GM23338 (cell line): ENCODE measurements at regions not wholly inside any gene's neighbourhood (a gene's known extent, or its start where the extent isn't known, plus 50 kb on each side); places are given as distances from the start of the nearest gene placed in this dataset.

Experiments used
- ATAC-seq: fragments of 200-7000 bp; cut with Tn5 transposase; 3 replicates; pipeline ENCODE4 v1.9.1; 2020
- DNase-seq: peaks from one replicate; pipeline ENCODE4 v3.0.0-alpha.2; 2015; ENCODE audit warnings: low spot score
- H2AFZ ChIP-seq: fragments of 200-600 bp; sonication (generic); 2 replicates; pipeline ENCODE4 v1.8.0; 2016; ENCODE audit warnings: antibody characterized with exemption, mild to moderate bottlenecking, moderate library complexity
- H3F3A ChIP-seq: fragments of 200-600 bp; sonication (generic); replicated peaks from 2 replicates; pipeline ENCODE4 v1.8.0; 2017; ENCODE audit warnings: antibody characterized with exemption, mixed run types, low read depth
- H3K27ac ChIP-seq: fragments of 200-600 bp; sonication (generic); 2 replicates; pipeline ENCODE4 v1.6.1; 2016; ENCODE audit warnings: low read depth
- H3K27me3 ChIP-seq: fragments of 200-600 bp; sonication (generic); 2 replicates; pipeline ENCODE4 v1.8.0; 2016; ENCODE audit warnings: mild to moderate bottlenecking, mixed run types, moderate library complexity; ENCODE audit not compliant: insufficient read depth
- H3K36me3 ChIP-seq: fragments of 200-600 bp; sonication (generic); 2 replicates; pipeline ENCODE4 v1.8.0; 2016; ENCODE audit warnings: mild to moderate bottlenecking; ENCODE audit not compliant: insufficient read depth
- H3K4me1 ChIP-seq: fragments of 200-600 bp; sonication (generic); 2 replicates; pipeline ENCODE4 v1.8.0; 2016; ENCODE audit warnings: mild to moderate bottlenecking, moderate library complexity; ENCODE audit not compliant: insufficient read depth
- H3K4me2 ChIP-seq: fragments of 200-600 bp; sonication (generic); 2 replicates; pipeline ENCODE4 v1.7.1; 2017; ENCODE audit warnings: mixed run types
- H3K4me3 ChIP-seq: fragments of 200-600 bp; sonication (generic); 2 replicates; pipeline ENCODE4 v1.6.1; 2016; ENCODE audit warnings: mixed run types
- H3K79me2 ChIP-seq: fragments of 200-600 bp; sonication (generic); replicated peaks from 2 replicates; pipeline ENCODE4 v1.8.0; 2017; ENCODE audit warnings: mild to moderate bottlenecking; ENCODE audit not compliant: insufficient read depth
- H3K9me2 ChIP-seq: fragments of 200-600 bp; sonication (generic); 2 replicates; pipeline ENCODE4 v1.8.0; 2017; ENCODE audit not compliant: insufficient read depth
- H4K20me1 ChIP-seq: fragments of 200-600 bp; sonication (generic); replicated peaks from 2 replicates; pipeline ENCODE4 v1.8.0; 2017; ENCODE audit warnings: mild to moderate bottlenecking; ENCODE audit not compliant: insufficient read depth
- H3K27ac Mint-ChIP-seq: 2 replicates; pipeline ENCODE4 v1.8.0; 2020; ENCODE audit warnings: inconsistent platforms, mild to moderate bottlenecking, moderate library complexity, mixed read lengths
- H3K27me3 Mint-ChIP-seq: 3 replicates; pipeline ENCODE4 v1.8.0; 2022; ENCODE audit warnings: low read depth, mild to moderate bottlenecking, moderate library complexity, mixed read lengths, inconsistent platforms; ENCODE audit not compliant: insufficient read depth, poor library complexity
- H3K36me3 Mint-ChIP-seq: 3 replicates; pipeline ENCODE4 v1.8.0; 2021; ENCODE audit warnings: low read depth, mild to moderate bottlenecking, inconsistent platforms, moderate library complexity, mixed read lengths
- H3K4me1 Mint-ChIP-seq: 3 replicates; pipeline ENCODE4 v1.8.0; 2020; ENCODE audit warnings: mild to moderate bottlenecking, inconsistent platforms, mixed read lengths
- H3K4me3 Mint-ChIP-seq: 3 replicates; pipeline ENCODE4 v1.8.0; 2021; ENCODE audit warnings: moderate library complexity, mild to moderate bottlenecking, inconsistent platforms, mixed read lengths
- H3K9me3 Mint-ChIP-seq: 3 replicates; pipeline ENCODE4 v1.8.0; 2020; ENCODE audit warnings: moderate library complexity, mild to moderate bottlenecking, inconsistent platforms, mixed read lengths
- CREB1 ChIP-seq: fragments of 250-450 bp; sonication (Bioruptor Pico); IDR thresholded peaks from 2 replicates; pipeline ENCODE4 v1.5.0; 2020; ENCODE audit warnings: low read depth, mild to moderate bottlenecking, moderate library complexity
- CTCF ChIP-seq, 2 experiments: fragments of 200-600 bp in 1 of 2; sonication (generic) in 1 of 2; conservative IDR thresholded peaks; 2 replicates each; pipeline versions ENCODE4 v1.5.1 to v1.6.1; 2016 to 2017; ENCODE audit warnings: antibody characterized with exemption in 2 of 2, low read depth in 2 of 2, mild to moderate bottlenecking in 2 of 2, moderate library complexity in 1 of 2
- ETS1 ChIP-seq: IDR thresholded peaks from 2 replicates; pipeline ENCODE4 v1.6.1; 2016; ENCODE audit warnings: antibody characterized with exemption
- EZH2 ChIP-seq: fragments of 200-600 bp; sonication (generic); IDR thresholded peaks from one replicate; pipeline ENCODE4 v1.8.0; 2017; ENCODE audit warnings: antibody characterized with exemption, mild to moderate bottlenecking, low read depth; ENCODE audit not compliant: unreplicated experiment
- EZH2phosphoT487 ChIP-seq: fragments of 200-600 bp; sonication (generic); IDR thresholded peaks from one replicate; pipeline ENCODE4 v1.8.1; 2018; ENCODE audit warnings: antibody characterized with exemption; ENCODE audit not compliant: unreplicated experiment
- JUNB ChIP-seq: IDR thresholded peaks from one replicate; pipeline ENCODE4 v1.6.1; 2016; ENCODE audit warnings: antibody characterized with exemption; ENCODE audit not compliant: unreplicated experiment
- NANOG ChIP-seq: IDR thresholded peaks from 2 replicates; pipeline ENCODE4 v1.6.1; 2016; ENCODE audit warnings: antibody characterized with exemption, borderline replicate concordance
- POLR2AphosphoS5 ChIP-seq: IDR thresholded peaks from 2 replicates; pipeline ENCODE4 v1.6.1; 2016; ENCODE audit warnings: antibody characterized with exemption, low read depth
- REST ChIP-seq: IDR thresholded peaks from one replicate; pipeline ENCODE4 v1.6.1; 2018; ENCODE audit warnings: antibody characterized with exemption; ENCODE audit not compliant: unreplicated experiment
- STAT1 ChIP-seq: IDR thresholded peaks from one replicate; pipeline ENCODE4 v1.6.1; 2016; ENCODE audit warnings: antibody characterized with exemption; ENCODE audit not compliant: unreplicated experiment
- ZNF114 ChIP-seq: fragments of 250-450 bp; sonication (Bioruptor Pico); IDR thresholded peaks from 2 replicates; pipeline ENCODE4 v1.5.0; 2020; ENCODE audit warnings: mild to moderate bottlenecking, moderate library complexity
- ZNF331 ChIP-seq: fragments of 250-450 bp; sonication (Bioruptor Pico); IDR thresholded peaks from 2 replicates; pipeline ENCODE4 v1.5.0; 2020; ENCODE audit warnings: low read depth, mild to moderate bottlenecking, moderate library complexity
- ZNF462 ChIP-seq: fragments of 250-450 bp; sonication (Bioruptor Pico); IDR thresholded peaks from 2 replicates; pipeline ENCODE4 v1.5.0; 2020; ENCODE audit warnings: mild to moderate bottlenecking, moderate library complexity

GRCh38 chr3:102718651-102719050 lies 283.8 kb downstream of the ZPLD1 start:
- Histone ChIP-seq H3K9me2 (no peaks in the 10 kb centered on the region; the same call in 1 of the 2 replicates), H3K36me3 (no peaks in the 10 kb centered on the region), H3K4me1 (no peaks in the 10 kb centered on the region), H4K20me1 (no peaks in the 10 kb centered on the region), H3F3A (no peaks in the 10 kb centered on the region), H3K27ac (no peak overlapping the region), H3K79me2 (no peaks in the 10 kb centered on the region), H2AFZ (no peak overlapping the region), H3K4me2 (no peak overlapping the region), H3K4me3 (no peak overlapping the region), H3K27me3 (no peaks in the 10 kb centered on the region)
- H3K4me3 Mint-ChIP-seq, result no peak overlapping the region
- no peaks in the 10 kb centered on the region for H3K4me1 Mint-ChIP-seq
- no peak for ATAC-seq
- no peak for DNase-seq
- no peak overlapping the region for H3K27ac Mint-ChIP-seq
- TF ChIP-seq CREB1 (no peak), EZH2 (no peak), NANOG (no peak), ZNF462 (CRISPR knock-in tag) (no peak), JUNB (no peak), POLR2AphosphoS5 (no peak), REST (no peak), STAT1 (no peak), ZNF114 (CRISPR knock-in tag) (no peak), ETS1 (no peak), CTCF (conservative IDR thresholded peaks at IDR 0.05; ENCODE audit: low read depth in 2 of 2) (no peak), EZH2phosphoT487 (no peak), ZNF331 (CRISPR knock-in tag) (no peak)
- no peaks in the 10 kb centered on the region for H3K27me3 Mint-ChIP-seq
- no peaks in the 10 kb centered on the region for H3K9me3 Mint-ChIP-seq
- H3K36me3 Mint-ChIP-seq, result no peaks in the 10 kb centered on the region
